ENCODE measurements at regions not wholly inside any gene's neighbourhood (a gene's known extent, or its start where the extent isn't known, plus 50 kb on each side); places are given as distances from the start of the nearest gene placed in this dataset.
A peak's percentile ranks its signal among the peaks of the same experiment; 100 is the strongest.
"Not testable (repeated sequence)": the region's sequence is repeated elsewhere in the genome, so short reads cannot be mapped to it uniquely, and the experiment has no call there.

DNA sequence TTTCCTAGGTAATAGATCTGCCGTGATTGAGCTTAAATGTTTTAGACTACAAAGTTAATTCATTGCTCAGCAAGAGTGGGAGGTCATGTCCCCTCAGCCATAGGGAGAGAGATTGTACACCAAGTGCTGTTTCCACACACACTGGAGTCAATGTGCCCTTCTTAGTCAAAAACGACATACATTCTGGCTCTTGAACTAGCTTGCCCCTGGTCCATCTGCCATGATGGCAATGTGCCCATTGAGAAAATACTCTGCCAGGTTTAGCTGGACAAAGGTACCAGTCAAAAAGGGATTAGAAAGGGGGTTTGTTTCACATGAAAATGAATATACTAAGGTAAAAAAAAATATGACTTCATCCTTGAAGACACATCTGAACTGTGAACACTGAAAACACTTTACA is 377.1 kb upstream of the ADGRL3 start:
- no peak for DNase-seq

DNA sequence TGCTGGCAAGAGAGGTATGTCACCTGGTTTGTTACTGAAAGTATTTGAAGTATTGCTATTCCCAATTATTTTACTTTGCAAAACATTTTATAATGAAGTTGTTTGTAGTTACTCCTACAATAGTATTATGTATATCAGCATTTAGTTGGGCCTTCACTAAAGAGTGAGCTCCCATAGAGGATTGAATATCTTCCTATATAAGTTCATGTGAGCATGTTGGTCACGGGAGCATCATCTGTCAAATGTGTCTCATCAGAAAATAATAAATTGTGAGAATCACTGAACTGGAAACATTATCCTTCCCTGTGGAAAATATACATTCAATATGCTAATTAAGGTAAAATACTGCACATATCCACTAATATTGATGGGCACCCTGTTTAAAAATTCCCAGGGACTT is 360.1 kb upstream of the ADGRL3 start:
- DNase-seq, result no peak

DNA sequence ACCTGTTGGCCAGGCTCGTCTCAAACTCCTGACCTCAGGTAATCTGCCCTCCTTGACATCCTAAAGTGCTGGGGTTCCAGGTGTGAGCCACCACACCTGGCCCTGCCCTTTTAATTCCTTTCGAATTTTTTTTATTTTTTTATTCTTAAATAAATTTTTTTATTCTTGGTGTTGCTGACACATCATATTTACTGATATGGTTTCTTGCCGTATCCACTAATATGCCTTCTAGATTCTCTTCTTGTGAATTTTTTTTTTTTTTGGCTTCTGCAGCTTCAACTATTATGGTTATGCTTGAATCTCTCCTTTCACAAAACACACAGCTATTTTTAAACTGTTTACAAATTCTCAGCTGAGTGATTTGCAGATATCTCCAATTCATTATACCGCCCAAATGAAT is 353.4 kb upstream of the ADGRL3 start:
- DNase-seq, result no peak

- DNase-seq, result peak; percentile 73
These were observed 352.5 kb upstream of the ADGRL3 start for GRCh38 chr4:60847614-60848013.

DNA sequence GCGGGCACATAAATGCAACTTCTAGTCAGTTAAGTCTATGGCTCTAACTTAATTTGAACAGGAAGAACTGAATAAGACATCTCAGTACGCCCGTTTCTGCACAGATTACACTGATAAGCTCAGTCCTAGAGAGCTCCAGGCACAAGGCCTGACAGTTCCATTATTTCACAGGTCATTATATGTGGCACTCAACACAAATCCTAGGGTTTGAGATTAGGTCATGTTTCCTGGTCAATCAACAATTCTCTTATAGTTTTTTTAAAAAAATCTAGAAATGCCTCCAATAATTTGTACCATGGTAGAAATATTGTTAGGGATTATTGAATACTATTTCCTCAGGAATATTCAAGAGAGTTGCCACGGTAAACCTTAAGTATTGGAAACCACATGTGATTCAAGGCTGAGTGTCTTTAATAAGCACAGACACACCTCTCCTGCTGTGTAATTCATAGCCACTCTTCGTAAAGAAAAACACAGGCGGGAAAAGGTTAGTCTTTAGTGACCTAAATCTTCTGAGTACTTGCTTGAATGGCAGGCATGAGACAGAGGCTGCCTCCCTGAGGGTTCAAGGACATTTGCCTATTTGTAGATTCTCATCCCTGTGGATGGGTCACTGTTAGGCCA is 342.9 kb upstream of the ADGRL3 start:
- DNase-seq, result no peak

DNA sequence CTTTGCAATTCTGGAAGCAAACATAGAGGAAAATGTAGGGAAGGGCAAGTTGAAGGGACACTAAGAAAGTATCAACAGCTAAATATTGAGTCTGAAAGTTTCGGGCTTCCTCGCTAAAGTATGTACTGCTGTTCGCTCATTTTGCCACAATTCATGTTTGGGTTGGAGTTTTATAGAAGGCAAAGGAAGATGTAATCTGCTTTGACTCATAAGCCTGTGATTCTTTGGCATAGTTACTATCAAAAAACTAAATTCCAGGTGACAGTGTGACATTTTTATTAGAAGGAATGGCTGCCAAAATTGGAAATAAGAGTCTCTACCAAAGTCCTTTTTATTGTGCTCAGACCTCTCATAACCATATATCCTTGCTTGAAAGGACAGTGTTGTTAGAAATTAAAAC is 336.7 kb upstream of the ADGRL3 start:
- DNase-seq, result no peak

DNA sequence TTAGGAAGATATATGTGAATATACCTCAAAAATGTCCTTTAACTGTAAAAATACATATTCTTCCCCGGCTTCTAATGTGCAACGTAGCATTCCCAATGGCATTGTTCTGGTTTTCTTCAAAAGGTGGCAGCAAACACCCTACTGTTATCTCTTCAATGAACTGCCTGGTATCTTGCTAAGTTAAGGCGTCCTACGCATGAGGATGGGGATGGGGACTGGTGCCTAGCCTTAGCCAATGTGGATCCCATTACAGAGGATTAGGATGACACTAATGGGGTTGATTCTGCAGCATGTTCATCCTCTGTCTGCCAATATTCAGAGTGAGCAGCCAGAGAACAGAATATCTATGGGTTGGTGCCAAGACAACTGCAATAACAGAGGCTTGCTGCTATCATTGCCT is 334.9 kb upstream of the ADGRL3 start:
- peak; percentile 65 for DNase-seq

GRCh38 chr4:60868232-60868960 is 331.7 kb upstream of the ADGRL3 start:
- DNase-seq, result no peak

- no peak for DNase-seq
These were observed 320.9 kb upstream of the ADGRL3 start for GRCh38 chr4:60879135-60879701.

DNA sequence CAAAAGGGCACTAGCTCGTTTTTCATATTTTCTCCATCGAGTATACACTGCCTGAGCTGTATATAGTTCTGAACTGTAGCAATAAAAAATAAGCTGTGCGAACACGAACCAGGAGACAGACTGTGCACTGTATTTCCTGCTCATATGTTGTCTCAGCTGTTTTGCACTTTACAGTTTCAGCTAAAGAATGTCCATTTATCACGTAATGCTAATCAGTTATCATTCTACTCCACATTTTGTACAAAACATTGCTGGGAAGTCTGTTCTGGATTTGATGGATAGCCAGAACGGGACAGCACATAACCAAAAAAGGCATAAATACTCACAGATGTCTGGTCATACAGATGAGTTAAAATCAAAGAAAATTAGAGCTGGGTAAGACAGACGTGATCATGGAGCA is 315.5 kb upstream of the ADGRL3 start:
- no peak for DNase-seq

DNA sequence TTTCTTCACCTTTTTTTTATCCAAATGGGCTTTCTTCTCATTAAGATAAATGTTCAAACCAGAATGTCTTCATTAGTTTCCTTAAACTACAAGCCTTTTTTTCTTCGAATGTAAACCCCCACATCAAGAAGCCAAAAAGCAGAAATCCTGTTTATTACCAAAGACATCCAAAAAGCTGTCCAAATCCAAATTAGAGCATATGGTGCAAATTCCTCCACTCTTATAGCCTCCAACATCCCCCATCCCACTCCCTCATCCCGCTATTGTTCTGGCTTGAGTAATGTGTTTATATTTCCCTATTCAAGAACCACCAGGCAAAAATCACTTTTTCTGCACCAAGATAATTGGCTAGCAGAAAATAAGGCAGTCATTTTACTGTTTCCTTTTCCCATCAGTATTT is 315.1 kb upstream of the ADGRL3 start:
- DNase-seq, result no peak

GRCh38 chr4:60890743-60891142 is 309.4 kb upstream of the ADGRL3 start:
- DNase-seq, result no peak

DNA sequence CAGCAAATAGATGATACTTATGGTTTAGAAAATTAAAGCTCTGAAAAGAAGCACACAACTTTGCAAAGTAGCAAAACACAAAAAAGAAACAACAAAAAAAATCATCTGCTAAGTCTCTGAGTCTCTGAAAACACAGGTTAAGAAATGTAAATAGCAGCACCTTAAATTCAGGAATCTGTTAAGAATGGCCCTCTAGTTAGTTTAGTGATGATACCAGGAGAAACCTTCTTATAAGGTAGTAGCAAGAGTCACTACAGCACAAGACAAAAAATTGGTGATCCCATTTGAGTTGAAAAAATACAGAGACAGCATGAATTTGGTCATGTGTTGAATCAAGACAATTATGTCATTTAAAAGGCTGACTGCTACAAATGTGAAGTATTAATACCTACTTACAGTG is 308.2 kb upstream of the ADGRL3 start:
- no peak for DNase-seq

DNA sequence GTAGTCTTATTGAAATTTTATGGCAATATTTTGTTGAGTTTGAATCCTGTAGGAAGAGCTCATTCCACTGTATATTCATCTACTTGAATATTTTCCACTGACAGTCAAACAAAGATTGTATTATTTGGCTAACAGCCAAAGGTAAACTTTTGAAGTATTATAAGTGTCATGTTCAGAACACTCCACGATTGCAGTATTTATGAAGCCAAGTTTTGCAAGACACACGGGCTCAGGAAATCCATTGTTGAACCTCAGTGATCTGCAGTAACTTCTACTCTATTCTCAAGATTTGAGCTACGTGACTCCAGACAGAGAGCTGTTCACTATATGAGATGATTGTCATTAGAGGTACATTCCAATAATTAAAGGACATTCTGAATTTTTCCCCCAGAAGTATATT is 302.7 kb upstream of the ADGRL3 start:
- DNase-seq, result no peak

DNA sequence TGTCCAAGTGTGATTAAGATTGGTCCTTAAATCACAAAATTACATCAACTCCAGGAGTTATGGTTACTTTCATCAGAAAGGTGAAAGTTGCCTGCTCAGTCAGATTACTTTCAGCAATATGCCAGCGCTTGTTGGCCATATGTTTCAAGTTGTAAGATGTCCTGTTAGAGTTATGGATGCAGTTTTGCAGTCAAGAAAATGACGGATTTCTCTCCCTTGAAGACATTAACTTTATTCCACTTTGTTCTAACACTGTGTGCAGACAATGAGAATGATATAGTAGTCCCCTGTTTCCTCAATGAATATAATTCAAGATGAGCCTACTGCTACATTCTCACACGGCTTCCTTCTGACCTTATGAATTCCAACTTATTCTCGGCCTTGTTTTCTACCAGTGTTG is 295.0 kb upstream of the ADGRL3 start:
- no peak for DNase-seq

GRCh38 chr4:60911127-60911526 is 289.0 kb upstream of the ADGRL3 start:
- DNase-seq, result no peak

DNA sequence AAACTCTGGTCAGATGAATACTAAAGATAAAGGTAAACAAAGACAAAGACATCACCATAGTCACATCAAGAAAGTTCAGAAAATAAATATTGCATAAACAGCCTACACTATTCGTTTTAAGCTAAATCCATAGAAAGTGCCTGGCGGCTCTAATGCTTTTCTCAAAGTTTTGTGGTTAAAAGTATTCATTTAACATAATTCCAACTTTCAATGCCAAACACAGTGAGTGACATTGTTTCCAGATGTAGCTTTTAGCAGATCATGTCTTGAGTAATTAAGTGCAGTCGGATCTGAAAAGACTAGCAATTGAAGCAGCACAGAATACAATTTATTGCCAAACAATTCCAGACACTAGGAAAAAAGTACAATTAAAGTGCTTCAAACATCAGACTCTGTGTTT is 287.1 kb upstream of the ADGRL3 start:
- DNase-seq, result no peak

GRCh38 chr4:60913671-60914070 is 286.5 kb upstream of the ADGRL3 start:
- DNase-seq, result no peak

GRCh38 chr4:60921735-60922134 is 278.4 kb upstream of the ADGRL3 start:
- DNase-seq, result not testable (repeated sequence)

- no peak for DNase-seq
These were observed 277.1 kb upstream of the ADGRL3 start for GRCh38 chr4:60923075-60923474.

- DNase-seq, result no peak
These were observed 273.5 kb upstream of the ADGRL3 start for GRCh38 chr4:60926624-60927023.

DNA sequence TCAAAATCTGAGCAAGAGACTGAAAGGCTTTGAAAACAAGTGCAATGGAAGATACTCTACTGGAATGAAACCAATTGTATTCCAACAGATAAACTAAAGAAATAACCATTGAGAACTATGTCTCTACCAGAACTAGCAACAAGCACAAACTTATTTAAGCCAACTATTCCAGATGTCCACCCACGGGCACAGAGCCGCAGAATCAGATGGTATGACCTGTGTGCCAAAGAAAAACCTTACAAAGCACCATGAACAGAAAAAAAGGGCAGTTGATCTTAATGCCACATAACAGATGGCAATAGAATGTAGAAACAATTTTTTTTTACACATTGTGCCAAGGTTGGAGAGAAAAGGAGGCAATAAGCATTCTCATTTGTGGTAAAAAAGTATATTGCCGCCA is 269.3 kb upstream of the ADGRL3 start:
- no peak for DNase-seq

DNA sequence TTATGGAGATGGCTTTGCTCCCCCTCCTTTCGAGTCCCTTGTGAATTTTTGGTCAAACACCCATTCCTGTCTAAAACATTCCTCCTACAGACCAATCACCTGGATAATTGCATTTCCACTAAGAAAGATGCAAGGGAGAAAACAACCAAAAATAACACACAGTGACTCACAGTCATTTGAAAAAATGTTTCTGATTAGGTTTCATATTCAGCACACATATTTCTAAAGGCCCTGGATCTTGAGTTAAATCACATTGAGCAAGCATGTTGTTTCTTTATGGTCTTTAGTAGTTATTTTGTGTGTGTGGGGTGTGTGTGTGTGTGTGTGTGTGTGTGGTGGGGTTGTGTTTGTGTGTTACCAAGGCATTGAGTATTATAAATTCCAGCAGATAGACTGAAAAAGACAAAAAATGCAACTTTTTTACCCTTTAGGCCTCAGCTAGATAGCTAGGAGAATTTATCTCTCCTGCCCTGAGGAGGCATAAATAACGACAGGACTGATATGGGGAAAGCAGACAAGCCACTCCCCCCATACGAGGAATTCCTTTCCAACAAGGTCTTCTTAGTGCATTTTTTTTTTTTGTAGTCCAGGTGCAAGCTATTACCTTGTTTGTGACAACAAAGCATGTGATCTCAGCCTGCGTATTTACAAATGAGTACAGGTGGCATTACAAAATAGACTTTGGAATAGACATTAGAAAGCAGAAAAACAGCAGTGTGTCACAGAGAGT is 265.4 kb upstream of the ADGRL3 start:
- DNase-seq, result peak; percentile 75

DNA sequence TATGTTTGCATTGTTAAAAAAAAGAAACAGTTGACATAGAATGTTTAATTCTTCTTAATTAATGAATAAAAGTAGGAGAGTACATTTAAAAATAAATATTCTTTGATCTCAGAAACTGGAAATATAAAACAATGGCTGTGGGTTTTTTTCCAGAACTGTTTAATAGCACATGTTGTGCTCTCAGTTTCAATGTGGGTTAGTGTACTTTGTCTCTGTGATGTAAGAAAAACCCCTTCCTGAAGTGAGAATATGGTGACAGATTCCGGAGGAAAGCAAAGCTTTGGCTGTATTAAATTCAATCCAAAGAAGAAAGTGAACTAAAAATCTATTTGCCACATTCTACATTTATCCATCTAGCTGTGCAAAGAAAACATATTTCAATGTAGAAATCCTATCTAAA is 261.9 kb upstream of the ADGRL3 start:
- no peak for DNase-seq

Measured in islet precursor cell (in vitro differentiated cells).